ENCODE measurements at regions not wholly inside any gene's neighbourhood (a gene's known extent, or its start where the extent isn't known, plus 50 kb on each side); places are given as distances from the start of the nearest gene placed in this dataset.

DNA sequence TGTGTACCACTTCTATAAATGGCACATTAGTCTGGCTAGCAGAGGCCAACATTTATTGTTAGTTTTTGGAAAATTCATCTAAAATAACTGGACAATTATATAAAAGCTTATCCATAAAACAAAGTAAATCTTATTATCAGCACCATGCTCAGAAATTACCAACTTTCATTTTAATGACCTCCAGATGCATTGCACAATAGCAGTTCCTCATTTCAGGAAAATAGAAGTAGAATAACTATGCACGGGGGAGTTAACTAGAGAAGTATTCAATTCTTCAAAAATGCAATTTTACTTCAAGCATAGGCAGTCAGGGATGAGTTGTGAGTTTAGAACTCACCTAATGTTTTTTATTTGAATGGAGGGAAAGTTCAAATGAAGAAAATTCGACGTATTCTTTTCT, 1023.5 kb downstream of the PCDH17 start:
- no peak for DNase-seq (ENCODE audit: low read depth)
- TF ChIP-seq, protein P1, sequence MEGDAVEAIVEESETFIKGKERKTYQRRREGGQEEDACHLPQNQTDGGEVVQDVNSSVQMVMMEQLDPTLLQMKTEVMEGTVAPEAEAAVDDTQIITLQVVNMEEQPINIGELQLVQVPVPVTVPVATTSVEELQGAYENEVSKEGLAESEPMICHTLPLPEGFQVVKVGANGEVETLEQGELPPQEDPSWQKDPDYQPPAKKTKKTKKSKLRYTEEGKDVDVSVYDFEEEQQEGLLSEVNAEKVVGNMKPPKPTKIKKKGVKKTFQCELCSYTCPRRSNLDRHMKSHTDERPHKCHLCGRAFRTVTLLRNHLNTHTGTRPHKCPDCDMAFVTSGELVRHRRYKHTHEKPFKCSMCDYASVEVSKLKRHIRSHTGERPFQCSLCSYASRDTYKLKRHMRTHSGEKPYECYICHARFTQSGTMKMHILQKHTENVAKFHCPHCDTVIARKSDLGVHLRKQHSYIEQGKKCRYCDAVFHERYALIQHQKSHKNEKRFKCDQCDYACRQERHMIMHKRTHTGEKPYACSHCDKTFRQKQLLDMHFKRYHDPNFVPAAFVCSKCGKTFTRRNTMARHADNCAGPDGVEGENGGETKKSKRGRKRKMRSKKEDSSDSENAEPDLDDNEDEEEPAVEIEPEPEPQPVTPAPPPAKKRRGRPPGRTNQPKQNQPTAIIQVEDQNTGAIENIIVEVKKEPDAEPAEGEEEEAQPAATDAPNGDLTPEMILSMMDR (IDR thresholded peaks at IDR 0.05; ENCODE audit: control insufficient read depth, extremely low read depth, insufficient read depth): no peak
- no peak overlapping the region for H3K4me3 ChIP-seq (ENCODE audit: low read depth, low read length)

DNA sequence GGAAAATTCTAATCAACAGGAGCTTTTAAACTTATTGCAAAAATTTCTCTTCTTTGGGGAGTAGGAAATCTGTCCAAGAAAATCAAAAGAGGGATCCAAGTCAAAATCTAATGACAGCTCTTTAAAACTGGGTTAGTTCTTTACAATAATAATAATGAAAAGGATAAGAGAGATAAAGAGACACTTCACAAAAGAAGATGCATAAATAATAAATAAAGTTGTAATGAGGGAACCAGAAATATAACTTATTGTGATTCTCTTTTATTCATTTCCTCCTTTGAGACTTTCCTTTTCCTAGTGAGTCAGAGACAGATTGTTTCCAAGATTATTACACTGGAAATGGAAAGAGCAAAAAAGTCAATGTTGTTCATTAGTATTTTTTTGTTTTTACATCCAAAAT, 1029.3 kb downstream of the PCDH17 start:
- H3K4me3 ChIP-seq (ENCODE audit: low read depth, low read length): no peak overlapping the region
- no peak for DNase-seq (ENCODE audit: low read depth)
- TF ChIP-seq, protein P1 (IDR thresholded peaks at IDR 0.05; ENCODE audit: control insufficient read depth, extremely low read depth, insufficient read depth): no peak

DNA sequence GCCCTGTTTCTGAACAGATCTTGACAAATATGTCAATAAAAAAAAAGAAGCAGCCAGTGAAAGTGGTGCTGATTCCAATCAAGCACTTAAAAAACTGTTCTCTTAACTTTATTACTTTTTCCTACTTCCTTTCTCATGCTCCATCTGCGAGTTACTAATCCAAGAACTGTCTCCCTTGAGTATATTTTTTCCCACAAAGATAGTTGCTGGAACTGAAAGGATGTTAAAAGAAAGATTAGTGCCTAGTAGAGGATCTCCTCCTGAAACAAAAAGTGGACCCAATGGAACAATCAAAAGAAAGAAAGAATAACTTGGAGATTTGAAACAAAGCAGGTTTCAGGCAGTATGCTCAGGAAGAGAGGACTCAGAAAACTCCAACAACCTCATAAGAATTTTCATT, 1034.8 kb downstream of the PCDH17 start:
- DNase-seq (ENCODE audit: low read depth): no peak
- TF ChIP-seq, protein P1 (IDR thresholded peaks at IDR 0.05; ENCODE audit: control insufficient read depth, extremely low read depth, insufficient read depth): no peak
- H3K4me3 ChIP-seq (ENCODE audit: low read depth, low read length): no peak overlapping the region

GRCh38 chr13:58667096-58667495, 1035.6 kb downstream of the PCDH17 start:
- DNase-seq (ENCODE audit: low read depth): no peak
- TF ChIP-seq, protein P1 (IDR thresholded peaks at IDR 0.05; ENCODE audit: control insufficient read depth, extremely low read depth, insufficient read depth): no peak
- no peak overlapping the region for H3K4me3 ChIP-seq (ENCODE audit: low read depth, low read length)

DNA sequence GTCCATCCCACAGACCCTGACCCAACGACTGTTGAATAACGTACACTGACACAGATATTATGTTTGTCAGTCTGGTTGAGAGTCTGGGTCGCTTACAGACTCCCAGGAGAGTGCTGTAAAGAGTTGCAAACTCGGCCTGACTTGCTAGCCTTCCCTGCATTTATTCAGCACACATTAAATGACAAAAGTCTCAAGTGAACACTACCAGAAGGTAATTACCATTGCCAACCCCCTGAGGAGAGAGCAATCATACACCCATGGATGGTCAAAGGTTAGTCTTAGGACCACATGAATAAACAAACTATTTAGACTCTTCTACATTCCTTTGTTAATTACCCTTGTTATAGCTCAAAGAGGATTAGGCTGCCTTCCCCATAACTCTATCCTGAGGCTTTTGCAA, 1048.6 kb downstream of the PCDH17 start:
- H3K4me3 ChIP-seq (ENCODE audit: low read depth, low read length): no peak overlapping the region
- DNase-seq (ENCODE audit: low read depth): no peak
- TF ChIP-seq, protein P1 (IDR thresholded peaks at IDR 0.05; ENCODE audit: control insufficient read depth, extremely low read depth, insufficient read depth): no peak

GRCh38 chr13:58682616-58683015, 1051.1 kb downstream of the PCDH17 start:
- TF ChIP-seq, protein P1 (IDR thresholded peaks at IDR 0.05; ENCODE audit: control insufficient read depth, extremely low read depth, insufficient read depth): no peak
- H3K4me3 ChIP-seq (ENCODE audit: low read depth, low read length): no peak overlapping the region
- no peak for DNase-seq (ENCODE audit: low read depth)

DNA sequence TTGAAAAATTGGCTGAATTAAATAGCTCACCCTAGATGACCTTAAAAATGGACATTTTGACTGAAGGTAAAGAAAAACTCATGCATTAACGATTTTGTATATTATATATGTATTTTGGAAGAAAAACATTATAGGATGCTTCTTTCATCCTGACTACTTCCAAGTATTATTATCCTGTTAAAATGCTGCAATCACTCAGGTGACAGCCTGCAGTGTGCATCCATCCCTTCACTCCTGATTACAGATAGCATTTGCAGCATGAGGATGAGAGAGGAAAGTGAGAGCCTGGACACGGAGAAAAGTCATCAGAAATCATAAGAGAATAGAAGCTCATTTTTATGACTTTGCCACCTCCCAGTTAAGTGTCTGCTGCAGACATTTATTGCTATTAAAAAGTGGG, 1055.6 kb downstream of the PCDH17 start:
- no peak for DNase-seq (ENCODE audit: low read depth)
- TF ChIP-seq, protein P1 (IDR thresholded peaks at IDR 0.05; ENCODE audit: control insufficient read depth, extremely low read depth, insufficient read depth): no peak
- no peak overlapping the region for H3K4me3 ChIP-seq (ENCODE audit: low read depth, low read length)

All from LNCaP clone FGC (cell line).